HEK293 (cell line): ENCODE measurements at regions not wholly inside any gene's neighbourhood (a gene's known extent, or its start where the extent isn't known, plus 50 kb on each side); places are given as distances from the start of the nearest gene placed in this dataset.

Experiments used
- CTCF ChIP-seq: fragments of 450-650 bp; formaldehyde crosslinking; IDR thresholded peaks from 2 replicates; pipeline ENCODE4 v1.5.1; 2016; ENCODE audit warnings: missing biosample characterization, missing genetic modification characterization
- REPIN1 ChIP-seq: fragments of 450-650 bp; formaldehyde crosslinking; IDR thresholded peaks from 2 replicates; pipeline ENCODE4 v1.5.1; 2017; ENCODE audit warnings: missing biosample characterization, missing genetic modification characterization, low read depth
- SCRT2 ChIP-seq: fragments of 450-650 bp; formaldehyde crosslinking; IDR thresholded peaks from 2 replicates; pipeline ENCODE4 v1.5.1; 2016; ENCODE audit warnings: missing biosample characterization, missing genetic modification characterization
- ZFHX2 ChIP-seq: fragments of 450-650 bp; formaldehyde crosslinking; conservative IDR thresholded peaks from 2 replicates; pipeline ENCODE4 v1.5.1; 2016; ENCODE audit warnings: missing biosample characterization, missing genetic modification characterization
- ZNF311 ChIP-seq: fragments of 450-650 bp; formaldehyde crosslinking; IDR thresholded peaks from 2 replicates; pipeline ENCODE4 v1.5.1; 2017; ENCODE audit warnings: missing biosample characterization, missing genetic modification characterization, borderline replicate concordance
- ZNF324 ChIP-seq: fragments of 450-650 bp; formaldehyde crosslinking; IDR thresholded peaks from 2 replicates; pipeline ENCODE4 v1.5.1; 2016; ENCODE audit warnings: missing biosample characterization, missing genetic modification characterization
- ZNF510 ChIP-seq: fragments of 450-650 bp; formaldehyde crosslinking; IDR thresholded peaks from 2 replicates; pipeline ENCODE4 v1.5.1; 2018; ENCODE audit warnings: mild to moderate bottlenecking, missing genetic modification characterization, missing biosample characterization; ENCODE audit not compliant: insufficient replicate concordance

- no peak for TF ChIP-seq REPIN1 (tag by site-specific recombination)
- TF ChIP-seq ZNF510 = no peak
- TF ChIP-seq ZNF311 (tag by site-specific recombination) = no peak
- TF ChIP-seq CTCF (tag by site-specific recombination) = no peak
- no peak for TF ChIP-seq ZNF324 (tag by site-specific recombination)
- TF ChIP-seq ZFHX2 (tag by site-specific recombination) = no peak
- TF ChIP-seq SCRT2 (tag by site-specific recombination) = no peak
These were observed 204.4 kb upstream of the HS3ST3A1 start for GRCh38 chr17:13806092-13806491.
